HepG2 (cell line): ENCODE measurements at regions not wholly inside any gene's neighbourhood (a gene's known extent, or its start where the extent isn't known, plus 50 kb on each side); places are given as distances from the start of the nearest gene placed in this dataset.

ENCODE experiments used
- ATAC-seq: fragments of 200-7000 bp; cut with Tn5 transposase; 3 replicates; pipeline ENCODE4 v1.9.1; 2020; ENCODE audit warnings: mild to moderate bottlenecking, moderate library complexity
- BruUV-seq: library from RNA; stranded (reverse); fragments of 400-500 nt; replicated peaks from 2 replicates; lab custom pipeline; 2021; lab: Mats Ljungman, UMichigan
- CTCF ChIA-PET: fragments of 300-600 bp; formaldehyde crosslinking; extraction: SDS; loops from one replicate; lab custom pipeline; 2021; ENCODE audit warnings: low total read pairs, inconsistent platforms, low intra/inter-chr PET ratio; lab: Yijun Ruan, JAX
- POLR2A ChIA-PET: fragments of 350-600 bp; sonication (Branson Sonifier 250); formaldehyde crosslinking; loops from one replicate; lab custom pipeline; 2020; ENCODE audit warnings: antibody characterized with exemption, inconsistent platforms; lab: Yijun Ruan, JAX
- DNase-seq: peaks from one replicate; pipeline ENCODE4 v3.0.0-alpha.2; 2015; ENCODE audit warnings: low spot score
- FAIRE-seq: peaks from 3 replicates; lab custom pipeline; 2011; peaks lifted over from hg19 to GRCh38; lab: Jason Lieb, UNC
- H2AFZ ChIP-seq: one replicate; pipeline ENCODE4 v1.6.1; 2011; ENCODE audit warnings: low read length, inconsistent platforms
- H3K27ac ChIP-seq: fragments of 300-600 bp; 3 replicates; pipeline ENCODE4 v1.8.0; 2011; ENCODE audit warnings: mixed run types, mild to moderate bottlenecking, mixed read lengths, low read length, inconsistent platforms; ENCODE audit not compliant: insufficient read depth; ENCODE audit errors: extremely low read length
- H3K27me3 ChIP-seq, 2 experiments: fragments of 200-600 bp in 1 of 2; 2 replicates in 1 of 2; 3 replicates in 1 of 2; pipeline versions ENCODE4 v1.6.0 to v1.8.0; 2011; ENCODE audit warnings: low read length in 2 of 2, mild to moderate bottlenecking in 2 of 2, moderate library complexity in 2 of 2, inconsistent platforms in 1 of 2; ENCODE audit not compliant: insufficient read depth in 2 of 2, control insufficient read depth in 1 of 2
- H3K36me3 ChIP-seq, 2 experiments: fragments of 200-600 bp in 1 of 2; replicated peaks in 1 of 2; 2 replicates in 1 of 2; 3 replicates in 1 of 2; pipeline versions ENCODE4 v1.5.1 to v1.8.0; 2011; ENCODE audit warnings: low read length in 2 of 2, inconsistent platforms in 1 of 2; ENCODE audit not compliant: insufficient read depth in 2 of 2, control insufficient read depth in 1 of 2
- H3K4me1 ChIP-seq: 2 replicates; pipeline ENCODE4 v1.5.1; 2012; ENCODE audit warnings: low read length, inconsistent platforms; ENCODE audit not compliant: insufficient read depth
- H3K4me2 ChIP-seq: 2 replicates; pipeline ENCODE4 v1.6.0; 2011; ENCODE audit warnings: low read depth, low read length, inconsistent platforms
- H3K4me3 ChIP-seq, 3 experiments: fragments of 200-600 bp in 1 of 3; sonication (generic), shearing (Covaris generic) in 1 of 3; replicated peaks in 1 of 3; 2 replicates each; pipeline ENCODE4 v1.5.1; 2011 to 2016; ENCODE audit warnings: low read length in 3 of 3, inconsistent platforms in 2 of 3, low read depth in 2 of 3, mild to moderate bottlenecking in 2 of 3, control low read depth in 1 of 3, mixed read lengths in 1 of 3; ENCODE audit not compliant: insufficient read depth in 1 of 3
- H3K79me2 ChIP-seq: one replicate; pipeline ENCODE4 v1.6.1; 2011; ENCODE audit warnings: low read length, inconsistent platforms; ENCODE audit not compliant: insufficient read depth
- H3K9ac ChIP-seq: 2 replicates; pipeline ENCODE4 v1.6.0; 2011; ENCODE audit warnings: mild to moderate bottlenecking, low read depth, low read length, inconsistent platforms; ENCODE audit not compliant: insufficient read depth
- H3K9me3 ChIP-seq: 2 replicates; pipeline ENCODE4 v1.5.1; 2012; ENCODE audit warnings: mild to moderate bottlenecking, low read length
- H4K20me1 ChIP-seq: 2 replicates; pipeline ENCODE4 v1.6.0; 2011; ENCODE audit warnings: inconsistent platforms, mild to moderate bottlenecking, low read length, moderate library complexity; ENCODE audit not compliant: insufficient read depth
- GATAD2A ChIP-seq: IDR thresholded peaks from 2 replicates; pipeline ENCODE4 v1.6.1; 2016
- MAFG ChIP-seq: sonication (generic); formaldehyde crosslinking; IDR thresholded peaks from 2 replicates; pipeline ENCODE4 v1.5.1; 2020; ENCODE audit warnings: mild to moderate bottlenecking, missing genetic modification reagents
- MAFK ChIP-seq, 2 experiments: IDR thresholded peaks in 1 of 2; conservative IDR thresholded peaks in 1 of 2; 2 replicates each; pipeline ENCODE4 v1.6.1; 2011; ENCODE audit warnings: improper control_type of control experiment in 2 of 2, low read length in 2 of 2
- MBNL3 ChIP-seq: fragments of 250-450 bp; sonication (Bioruptor Pico); conservative IDR thresholded peaks from 2 replicates; pipeline ENCODE4 v1.8.0; 2022; ENCODE audit warnings: mild to moderate bottlenecking, inconsistent platforms
- MEIS1 ChIP-seq: sonication (generic); formaldehyde crosslinking; IDR thresholded peaks from 2 replicates; pipeline ENCODE4 v1.9.0; 2021; ENCODE audit warnings: mild to moderate bottlenecking, missing genetic modification reagents, moderate library complexity, borderline replicate concordance
- MIER2 ChIP-seq: IDR thresholded peaks from 2 replicates; pipeline ENCODE4 v1.6.1; 2016; ENCODE audit warnings: missing biosample characterization, missing genetic modification reagents
- NCOA1 ChIP-seq: sonication (generic); formaldehyde crosslinking; IDR thresholded peaks from 2 replicates; pipeline ENCODE4 v1.9.0; 2021; ENCODE audit warnings: missing genetic modification reagents
- SETDB1 ChIP-seq: sonication (generic); formaldehyde crosslinking; IDR thresholded peaks from 2 replicates; pipeline ENCODE4 v1.5.1; 2020; ENCODE audit warnings: missing genetic modification reagents, mild to moderate bottlenecking, borderline replicate concordance
- SIX4 ChIP-seq: sonication (generic); formaldehyde crosslinking; IDR thresholded peaks from 2 replicates; pipeline ENCODE4 v1.4.0; 2020; ENCODE audit warnings: missing genetic modification reagents
- SMYD3 ChIP-seq: sonication (generic); formaldehyde crosslinking; IDR thresholded peaks from 2 replicates; pipeline ENCODE4 v1.8.1; 2023; ENCODE audit warnings: mild to moderate bottlenecking, missing genetic modification reagents
- ZNF12 ChIP-seq: sonication (generic); formaldehyde crosslinking; IDR thresholded peaks from 2 replicates; pipeline ENCODE4 v1.5.0; 2020; ENCODE audit warnings: missing genetic modification reagents
- WGBS: methylation state at CpG from one replicate; pipeline ENCODE4 v1.1.6; 2017; ENCODE audit warnings: low lambda C conversion rate; 5-methylcytosine and 5-hydroxymethylcytosine counted together
- in situ Hi-C: cut with HindIII; loops from 2 replicates; pipeline ENCODE4 v1.10.0; 2017; ENCODE audit warnings: low pct_unique_long_range_greater_than_20kb; ENCODE audit not compliant: extremely low pct_ligation_motif_present
- intact Hi-C: fragments of 100-400 bp; cut with micrococcal nuclease; formaldehyde crosslinking; loops from one replicate; pipeline ENCODE4 v1.10.0; 2022; ENCODE audit not compliant: unreplicated experiment
- TF ChIP-seq, protein P1 (sequence below): sonication (generic); formaldehyde crosslinking; IDR thresholded peaks from 2 replicates; pipeline ENCODE4 v1.9.0; 2021; ENCODE audit warnings: missing genetic modification reagents, borderline replicate concordance
- TF ChIP-seq, protein P2 (sequence below): sonication (generic); formaldehyde crosslinking; IDR thresholded peaks from 2 replicates; pipeline ENCODE4 v1.4.0; 2020; ENCODE audit warnings: missing genetic modification reagents
- TF ChIP-seq, protein P3 (sequence below): sonication (generic); formaldehyde crosslinking; IDR thresholded peaks from 2 replicates; pipeline ENCODE4 v1.5.0; 2020; ENCODE audit warnings: missing genetic modification reagents

- Histone ChIP-seq H4K20me1 (no peaks in the 10 kb centered on the region), H2AFZ (no peak overlapping the region), H3K27ac (no peak overlapping the region), H3K4me2 (no peak overlapping the region), H3K4me3 (no peak overlapping the region), H3K36me3 (no peaks in the 10 kb centered on the region), H3K9me3 (peaks cover 83% of the 10 kb centered on the region), H3K9ac (no peak overlapping the region), H3K79me2 (no peaks in the 10 kb centered on the region), H3K4me1 (no peaks in the 10 kb centered on the region), H3K27me3 (no peaks in the 10 kb centered on the region)
- 5% methylated on average over 2 of the region's 2 CpGs for WGBS
- CTCF ChIA-PET: no interaction called here
- POLR2A ChIA-PET: no interaction called here
- TF ChIP-seq, protein P1, sequence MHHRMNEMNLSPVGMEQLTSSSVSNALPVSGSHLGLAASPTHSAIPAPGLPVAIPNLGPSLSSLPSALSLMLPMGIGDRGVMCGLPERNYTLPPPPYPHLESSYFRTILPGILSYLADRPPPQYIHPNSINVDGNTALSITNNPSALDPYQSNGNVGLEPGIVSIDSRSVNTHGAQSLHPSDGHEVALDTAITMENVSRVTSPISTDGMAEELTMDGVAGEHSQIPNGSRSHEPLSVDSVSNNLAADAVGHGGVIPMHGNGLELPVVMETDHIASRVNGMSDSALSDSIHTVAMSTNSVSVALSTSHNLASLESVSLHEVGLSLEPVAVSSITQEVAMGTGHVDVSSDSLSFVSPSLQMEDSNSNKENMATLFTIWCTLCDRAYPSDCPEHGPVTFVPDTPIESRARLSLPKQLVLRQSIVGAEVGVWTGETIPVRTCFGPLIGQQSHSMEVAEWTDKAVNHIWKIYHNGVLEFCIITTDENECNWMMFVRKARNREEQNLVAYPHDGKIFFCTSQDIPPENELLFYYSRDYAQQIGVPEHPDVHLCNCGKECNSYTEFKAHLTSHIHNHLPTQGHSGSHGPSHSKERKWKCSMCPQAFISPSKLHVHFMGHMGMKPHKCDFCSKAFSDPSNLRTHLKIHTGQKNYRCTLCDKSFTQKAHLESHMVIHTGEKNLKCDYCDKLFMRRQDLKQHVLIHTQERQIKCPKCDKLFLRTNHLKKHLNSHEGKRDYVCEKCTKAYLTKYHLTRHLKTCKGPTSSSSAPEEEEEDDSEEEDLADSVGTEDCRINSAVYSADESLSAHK (CRISPR knock-in tag): no peak
- TF ChIP-seq MEIS1 (CRISPR knock-in tag) (no peak), ZNF12 (CRISPR knock-in tag) (no peak), MAFK (conservative IDR thresholded peaks at IDR 0.05 in 1 of 2, IDR thresholded peaks at IDR 0.05 in 1 of 2; ENCODE audit: low read length in 2 of 2) (no peak), SETDB1 (no peak), MAFG (CRISPR knock-in tag) (no peak), NCOA1 (no peak), GATAD2A (CRISPR knock-in tag) (no peak), SMYD3 (no peak), SIX4 (CRISPR knock-in tag) (no peak), MIER2 (CRISPR knock-in tag) (no peak), MBNL3 (CRISPR knock-in tag) (no peak)
- TF ChIP-seq, protein P2, sequence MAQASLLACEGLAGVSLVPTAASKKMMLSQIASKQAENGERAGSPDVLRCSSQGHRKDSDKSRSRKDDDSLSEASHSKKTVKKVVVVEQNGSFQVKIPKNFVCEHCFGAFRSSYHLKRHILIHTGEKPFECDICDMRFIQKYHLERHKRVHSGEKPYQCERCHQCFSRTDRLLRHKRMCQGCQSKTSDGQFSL (CRISPR knock-in tag): no peak
- TF ChIP-seq, protein P3, sequence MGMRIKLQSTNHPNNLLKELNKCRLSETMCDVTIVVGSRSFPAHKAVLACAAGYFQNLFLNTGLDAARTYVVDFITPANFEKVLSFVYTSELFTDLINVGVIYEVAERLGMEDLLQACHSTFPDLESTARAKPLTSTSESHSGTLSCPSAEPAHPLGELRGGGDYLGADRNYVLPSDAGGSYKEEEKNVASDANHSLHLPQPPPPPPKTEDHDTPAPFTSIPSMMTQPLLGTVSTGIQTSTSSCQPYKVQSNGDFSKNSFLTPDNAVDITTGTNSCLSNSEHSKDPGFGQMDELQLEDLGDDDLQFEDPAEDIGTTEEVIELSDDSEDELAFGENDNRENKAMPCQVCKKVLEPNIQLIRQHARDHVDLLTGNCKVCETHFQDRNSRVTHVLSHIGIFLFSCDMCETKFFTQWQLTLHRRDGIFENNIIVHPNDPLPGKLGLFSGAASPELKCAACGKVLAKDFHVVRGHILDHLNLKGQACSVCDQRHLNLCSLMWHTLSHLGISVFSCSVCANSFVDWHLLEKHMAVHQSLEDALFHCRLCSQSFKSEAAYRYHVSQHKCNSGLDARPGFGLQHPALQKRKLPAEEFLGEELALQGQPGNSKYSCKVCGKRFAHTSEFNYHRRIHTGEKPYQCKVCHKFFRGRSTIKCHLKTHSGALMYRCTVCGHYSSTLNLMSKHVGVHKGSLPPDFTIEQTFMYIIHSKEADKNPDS: no peak
- ATAC-seq (no peak), FAIRE-seq (no peak), DNase-seq (no peak)
- in situ Hi-C loops: no loop called here
- intact Hi-C loops: no loop called here
- BruUV-seq: no TSS peak
Measured at GRCh38 chr21:22889445-22889844, 1891.2 kb downstream of the NCAM2 start.
